SK-N-MC (cell line): ENCODE measurements at regions not wholly inside any gene's neighbourhood (a gene's known extent, or its start where the extent isn't known, plus 50 kb on each side); places are given as distances from the start of the nearest gene placed in this dataset.

Source experiments
- DNase-seq: peaks from one replicate; pipeline ENCODE4 v3.0.0-alpha.2; 2011; ENCODE audit warnings: low read depth, low spot score
- H3K27ac ChIP-seq: fragments of 200-600 bp; sonication (generic); 2 replicates; pipeline ENCODE4 v1.5.1; 2016; ENCODE audit warnings: mixed run types
- H3K36me3 ChIP-seq: fragments of 200-600 bp; sonication (generic); 2 replicates; pipeline ENCODE4 v1.6.1; 2017; ENCODE audit warnings: antibody characterized with exemption, low read length, mixed read lengths; ENCODE audit not compliant: insufficient read depth
- H3K4me3 ChIP-seq: fragments of 200-600 bp; sonication (generic); 2 replicates; pipeline ENCODE4 v1.5.1; 2016
- H3K9ac ChIP-seq: fragments of 200-600 bp; sonication (generic); 2 replicates; pipeline ENCODE4 v1.8.0; 2017; ENCODE audit warnings: mixed run types, mixed read lengths; ENCODE audit not compliant: insufficient read length
- H3K9me3 ChIP-seq: fragments of 200-600 bp; sonication (generic); 2 replicates; pipeline ENCODE4 v1.6.1; 2017; ENCODE audit warnings: low read depth, mild to moderate bottlenecking, antibody characterized with exemption, low read length, moderate library complexity, mixed read lengths
- EZH2 ChIP-seq: fragments of 200-600 bp; sonication (generic); IDR thresholded peaks from one replicate; pipeline ENCODE4 v1.6.1; 2017; ENCODE audit warnings: antibody characterized with exemption
- FOXP2 ChIP-seq: optimal IDR thresholded peaks from 2 replicates; pipeline ENCODE3; 2011; ENCODE audit warnings: mild to moderate bottlenecking, moderate library complexity; ENCODE audit not compliant: insufficient read depth; ENCODE audit errors: extremely low read length, control extremely low read depth
- POLR2AphosphoS5 ChIP-seq: IDR thresholded peaks from 2 replicates; pipeline ENCODE4 v1.6.1; 2012; ENCODE audit warnings: mild to moderate bottlenecking, low read depth, low read length, borderline replicate concordance

DNA sequence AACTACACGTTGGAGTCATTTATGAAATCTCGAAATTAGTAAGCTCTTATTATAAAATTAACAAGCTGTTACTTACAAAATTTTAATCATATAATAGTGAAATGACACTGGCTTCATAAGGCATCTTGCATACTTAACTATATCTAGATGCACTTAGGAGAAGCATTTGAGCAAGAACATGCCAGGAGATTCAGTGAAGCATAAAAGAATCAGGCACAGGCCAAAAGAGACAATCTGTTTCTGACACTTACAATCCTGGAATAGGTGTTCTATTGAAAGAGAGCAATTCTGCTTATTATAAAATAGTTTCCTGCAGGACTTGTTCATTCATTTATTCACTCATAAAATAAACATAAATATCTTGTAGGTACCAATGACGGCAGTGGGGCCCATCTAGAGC lies 1152.2 kb upstream of the CDH6 start:
- Histone ChIP-seq H3K36me3 (peaks cover 14% of the 10 kb centered on the region; the same call in 1 of the 2 replicates), H3K27ac (peak overlapping the region; percentile 99), H3K9me3 (0 out of 2 replicates have a peak, but pooled peaks cover 2% of the 10 kb centered on the region), H3K4me3 (no peak overlapping the region), H3K9ac (no peak overlapping the region)
- no peak for DNase-seq
- no peak for TF ChIP-seq EZH2
- TF ChIP-seq POLR2AphosphoS5: no peak
- TF ChIP-seq FOXP2: no peak

DNA sequence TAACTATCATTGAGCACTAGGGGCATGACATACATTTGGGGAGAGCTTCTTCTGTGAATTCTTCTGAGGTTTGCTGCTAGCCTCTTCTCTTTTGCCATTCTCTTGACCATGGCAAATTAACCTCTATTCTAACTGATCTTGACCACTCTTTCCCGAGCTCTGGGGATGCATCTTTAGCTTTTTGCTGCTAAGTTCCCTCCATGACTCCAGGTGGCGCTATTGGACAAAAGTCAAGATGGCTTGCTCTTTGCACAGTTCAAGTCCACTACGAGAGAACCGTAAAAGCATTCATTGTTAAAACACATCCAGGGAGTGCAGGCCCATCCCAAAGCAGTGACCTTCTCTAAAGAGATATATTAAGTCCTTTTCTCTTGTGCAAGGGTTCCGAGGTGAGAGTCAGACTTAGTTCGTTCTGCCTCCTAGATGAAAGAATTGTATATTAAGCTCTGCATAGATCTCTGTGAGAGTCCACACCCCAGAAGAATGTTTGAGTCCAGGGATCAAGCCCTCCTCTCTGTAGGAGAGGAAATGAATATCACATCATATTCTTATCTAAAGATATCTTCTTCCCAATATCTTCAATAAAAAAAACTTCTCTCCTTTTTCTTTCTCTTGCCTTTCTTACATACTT lies 1152.9 kb upstream of the CDH6 start:
- Histone ChIP-seq H3K9ac (peak overlapping the region; percentile 81), H3K27ac (peak overlapping the region; percentile 99), H3K4me3 (no peak overlapping the region), H3K36me3 (peaks cover 19% of the 10 kb centered on the region; the same call in 1 of the 2 replicates), H3K9me3 (0 out of 2 replicates have a peak, but pooled peaks cover 2% of the 10 kb centered on the region)
- TF ChIP-seq FOXP2 (no peak), EZH2 (no peak), POLR2AphosphoS5 (no peak)
- peak; percentile 84 for DNase-seq

DNA sequence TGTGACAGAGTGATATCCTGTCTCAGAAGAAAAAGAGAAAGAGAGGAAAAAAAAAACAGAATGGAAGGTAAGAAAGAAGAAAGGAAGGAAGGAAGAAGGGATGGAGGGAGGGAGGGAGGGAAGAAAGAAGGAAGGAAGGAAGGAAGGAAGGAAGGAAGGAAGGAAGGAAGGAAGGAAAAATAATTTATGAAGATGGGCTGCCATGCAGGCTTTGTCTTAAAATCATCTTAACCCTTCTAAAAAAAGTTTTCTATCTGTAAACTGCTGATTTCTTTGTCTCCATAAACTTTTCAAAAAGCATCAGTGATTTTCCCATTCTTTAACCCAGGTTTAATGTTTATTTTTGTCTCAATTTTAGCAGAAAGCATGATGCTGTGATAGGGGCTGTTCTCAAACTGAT lies 1154.1 kb upstream of the CDH6 start:
- peak; percentile 84 for DNase-seq
- Histone ChIP-seq H3K4me3 (peak overlapping the region; percentile 42), H3K27ac (peak overlapping the region; percentile 99), H3K9me3 (0 out of 2 replicates have a peak, but pooled peaks cover 2% of the 10 kb centered on the region), H3K9ac (peak overlapping the region; percentile 81), H3K36me3 (peaks cover 19% of the 10 kb centered on the region; the same call in 1 of the 2 replicates)
- TF ChIP-seq FOXP2 (no peak), POLR2AphosphoS5 (peak; percentile 51; the same call in 1 of the 2 replicates)

DNA sequence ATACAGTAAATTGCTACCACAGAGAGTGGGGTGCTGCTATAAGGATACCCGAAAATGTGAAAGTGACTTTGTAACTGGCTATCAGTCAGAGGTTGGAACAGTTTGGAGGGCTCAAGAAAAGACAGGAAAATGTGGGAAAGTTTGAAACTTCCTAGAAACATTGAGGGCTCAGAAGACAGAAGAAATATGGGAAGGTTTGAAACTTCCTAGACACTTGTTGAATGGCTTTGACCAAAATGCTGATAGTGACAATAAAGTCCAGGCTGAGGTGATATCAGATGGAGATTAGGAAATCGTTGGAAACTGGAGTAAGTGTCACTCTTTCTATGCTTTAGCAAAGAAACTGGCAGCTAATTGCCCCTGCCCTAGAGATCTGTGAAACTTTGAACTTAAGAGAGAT lies 1158.6 kb upstream of the CDH6 start:
- Histone ChIP-seq H3K9ac (no peak overlapping the region), H3K4me3 (no peak overlapping the region), H3K27ac (no peak overlapping the region), H3K9me3 (0 out of 2 replicates have a peak, but pooled peaks cover 2% of the 10 kb centered on the region), H3K36me3 (peaks cover 19% of the 10 kb centered on the region; the same call in 1 of the 2 replicates)
- no peak for DNase-seq
- TF ChIP-seq FOXP2: no peak
- TF ChIP-seq EZH2: no peak
- no peak for TF ChIP-seq POLR2AphosphoS5

DNA sequence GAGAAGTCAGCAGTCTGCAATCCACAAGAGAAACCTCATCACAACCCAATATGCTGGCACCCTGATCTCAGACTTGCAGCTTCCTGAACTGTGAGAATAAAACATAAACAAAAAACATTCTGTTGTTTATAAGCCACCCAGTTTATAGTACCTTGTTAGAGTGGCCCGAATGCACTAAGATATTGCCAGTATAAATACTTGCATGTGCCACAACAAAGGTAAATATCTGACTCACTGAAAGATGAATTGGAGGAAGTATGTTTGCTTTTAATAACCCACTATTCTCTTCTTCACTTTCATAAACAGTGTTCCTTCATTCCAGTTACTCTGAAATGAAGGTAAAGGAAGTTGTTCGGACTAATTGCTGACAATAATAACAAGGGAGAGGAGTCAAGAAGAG lies 1163.4 kb upstream of the CDH6 start:
- no peak for DNase-seq
- TF ChIP-seq POLR2AphosphoS5 (no peak), EZH2 (no peak), FOXP2 (no peak)

DNA sequence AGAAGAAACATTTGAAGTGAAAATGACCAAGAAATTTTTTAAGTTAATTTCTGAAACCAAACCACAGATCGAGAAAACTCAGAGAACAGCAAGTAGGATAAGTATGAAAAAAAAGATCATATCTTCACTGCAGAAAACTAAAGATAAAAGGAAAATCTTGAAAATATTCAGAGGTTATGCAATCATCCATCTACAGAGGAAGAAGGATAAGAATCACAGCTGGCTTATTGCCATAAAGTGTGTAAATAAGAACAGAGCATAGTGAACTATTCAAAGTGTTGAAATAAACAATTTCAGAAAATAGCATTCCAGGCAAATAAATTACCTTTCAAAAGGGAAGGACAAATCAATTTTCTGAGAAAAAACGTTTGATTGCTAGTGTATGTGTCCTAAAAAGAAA lies 1191.7 kb upstream of the CDH6 start:
- H3K9ac ChIP-seq: no peak overlapping the region
- TF ChIP-seq FOXP2: no peak
- no peak for TF ChIP-seq POLR2AphosphoS5
- TF ChIP-seq EZH2: no peak
- no peaks in the 10 kb centered on the region for H3K36me3 ChIP-seq
- no peak overlapping the region for H3K27ac ChIP-seq
- no peak for DNase-seq
- no peaks in the 10 kb centered on the region for H3K9me3 ChIP-seq
- H3K4me3 ChIP-seq: no peak overlapping the region

More for the DNA sequence above, 1163.4 kb upstream of the CDH6 start:
- no peaks in the 10 kb centered on the region for H3K9me3 ChIP-seq
- H3K36me3 ChIP-seq: no peaks in the 10 kb centered on the region; the same call in 1 of the 2 replicates
- H3K9ac ChIP-seq: no peak overlapping the region
- H3K4me3 ChIP-seq: no peak overlapping the region
- H3K27ac ChIP-seq: no peak overlapping the region

DNA sequence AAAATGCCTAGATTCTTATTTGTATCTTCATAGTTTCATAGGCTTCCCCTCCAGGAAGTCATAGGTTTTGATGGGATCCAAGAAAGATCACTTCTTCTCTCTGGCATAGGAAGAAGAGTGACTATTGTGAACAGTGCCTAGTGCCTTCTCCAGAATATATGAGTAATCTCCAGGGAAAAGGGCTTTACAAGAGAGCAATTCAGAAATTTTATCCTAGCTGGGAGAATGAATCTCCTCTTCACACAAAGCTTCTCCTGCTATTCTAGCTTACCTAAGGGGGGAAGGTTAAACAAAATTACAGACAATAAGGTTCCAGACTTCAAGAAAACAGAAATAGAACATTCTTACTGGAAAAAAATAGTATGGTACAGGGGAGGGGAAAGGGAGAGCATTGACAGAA lies 1193.3 kb upstream of the CDH6 start:
- Histone ChIP-seq H3K9me3 (no peaks in the 10 kb centered on the region), H3K36me3 (no peaks in the 10 kb centered on the region), H3K9ac (no peak overlapping the region), H3K27ac (no peak overlapping the region), H3K4me3 (no peak overlapping the region)
- TF ChIP-seq FOXP2 (no peak), POLR2AphosphoS5 (no peak), EZH2 (no peak)
- DNase-seq: no peak

DNA sequence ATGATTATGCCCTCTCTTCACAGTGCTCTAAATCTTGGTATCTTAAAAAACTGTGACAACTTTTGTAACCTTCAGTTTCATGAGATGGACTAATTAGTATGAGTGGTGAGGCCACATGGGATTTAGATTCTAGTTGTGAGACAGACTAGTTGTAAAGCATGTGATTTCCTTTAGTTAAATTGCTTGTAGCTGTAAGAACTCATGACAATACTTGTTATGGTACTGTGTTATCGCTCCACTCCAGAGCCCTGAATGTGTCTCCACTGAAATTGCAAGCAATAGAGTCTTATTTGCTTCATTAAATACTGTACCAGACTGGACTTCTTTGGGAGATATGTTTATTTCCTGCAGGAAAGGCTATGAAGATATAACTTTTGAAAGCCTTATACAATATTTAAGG lies 1198.3 kb upstream of the CDH6 start:
- no peak for TF ChIP-seq EZH2
- H3K4me3 ChIP-seq: no peak overlapping the region
- no peaks in the 10 kb centered on the region for H3K9me3 ChIP-seq
- no peak overlapping the region for H3K9ac ChIP-seq
- DNase-seq: no peak
- no peak overlapping the region for H3K27ac ChIP-seq
- no peaks in the 10 kb centered on the region for H3K36me3 ChIP-seq

DNA sequence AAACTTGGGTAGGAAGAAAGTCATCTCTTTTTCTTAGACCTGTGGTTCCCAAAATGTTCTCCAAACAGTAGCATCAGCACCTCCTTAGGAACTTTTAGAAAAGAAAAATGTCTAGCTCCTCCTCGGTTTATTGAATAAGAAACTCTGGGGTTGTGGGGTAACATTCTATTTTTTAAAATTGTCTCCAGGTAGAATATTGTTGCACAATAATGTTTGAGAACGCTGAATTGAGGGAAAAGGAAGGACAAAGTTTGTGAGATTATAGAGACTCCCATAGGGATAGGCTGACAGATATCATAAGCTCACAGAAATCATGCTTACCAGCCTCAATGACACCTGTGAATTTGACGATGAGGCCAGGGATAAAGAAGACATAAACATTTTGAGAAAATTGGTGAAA lies 1199.0 kb upstream of the CDH6 start:
- H3K9ac ChIP-seq: no peak overlapping the region
- DNase-seq: no peak
- no peak for TF ChIP-seq POLR2AphosphoS5
- TF ChIP-seq EZH2: no peak
- no peak for TF ChIP-seq FOXP2
- no peaks in the 10 kb centered on the region for H3K9me3 ChIP-seq
- no peak overlapping the region for H3K27ac ChIP-seq
- H3K4me3 ChIP-seq: no peak overlapping the region
- no peaks in the 10 kb centered on the region for H3K36me3 ChIP-seq
